ENCODE measurements at regions not wholly inside any gene's neighbourhood (a gene's known extent, or its start where the extent isn't known, plus 50 kb on each side); places are given as distances from the start of the nearest gene placed in this dataset.

GRCh38 chr20:59412875-59413284 is 112.5 kb downstream of the EDN3 start:
- no peak for DNase-seq
- intact Hi-C loops (cut with DNase I; ENCODE audit: low total_unique reads), result no loop called here
- Histone ChIP-seq H3K4me3 (no peak overlapping the region), H3K27ac (no peak overlapping the region), H3K36me3 (no peaks in the 10 kb centered on the region), H3K4me1 (no peaks in the 10 kb centered on the region), H3K27me3 (no peaks in the 10 kb centered on the region), H3K9me3 (no peaks in the 10 kb centered on the region)
- no peak for TF ChIP-seq POLR2A (IDR thresholded peaks at IDR 0.05)
- TF ChIP-seq, protein P1, sequence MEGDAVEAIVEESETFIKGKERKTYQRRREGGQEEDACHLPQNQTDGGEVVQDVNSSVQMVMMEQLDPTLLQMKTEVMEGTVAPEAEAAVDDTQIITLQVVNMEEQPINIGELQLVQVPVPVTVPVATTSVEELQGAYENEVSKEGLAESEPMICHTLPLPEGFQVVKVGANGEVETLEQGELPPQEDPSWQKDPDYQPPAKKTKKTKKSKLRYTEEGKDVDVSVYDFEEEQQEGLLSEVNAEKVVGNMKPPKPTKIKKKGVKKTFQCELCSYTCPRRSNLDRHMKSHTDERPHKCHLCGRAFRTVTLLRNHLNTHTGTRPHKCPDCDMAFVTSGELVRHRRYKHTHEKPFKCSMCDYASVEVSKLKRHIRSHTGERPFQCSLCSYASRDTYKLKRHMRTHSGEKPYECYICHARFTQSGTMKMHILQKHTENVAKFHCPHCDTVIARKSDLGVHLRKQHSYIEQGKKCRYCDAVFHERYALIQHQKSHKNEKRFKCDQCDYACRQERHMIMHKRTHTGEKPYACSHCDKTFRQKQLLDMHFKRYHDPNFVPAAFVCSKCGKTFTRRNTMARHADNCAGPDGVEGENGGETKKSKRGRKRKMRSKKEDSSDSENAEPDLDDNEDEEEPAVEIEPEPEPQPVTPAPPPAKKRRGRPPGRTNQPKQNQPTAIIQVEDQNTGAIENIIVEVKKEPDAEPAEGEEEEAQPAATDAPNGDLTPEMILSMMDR (IDR thresholded peaks at IDR 0.05), result no peak

GRCh38 chr20:59413326-59413865 is 113.0 kb downstream of the EDN3 start:
- no peak overlapping the region for H3K27ac ChIP-seq
- H3K36me3 ChIP-seq, result no peaks in the 10 kb centered on the region
- intact Hi-C loops (cut with DNase I; ENCODE audit: low total_unique reads), result no loop called here
- no peaks in the 10 kb centered on the region for H3K9me3 ChIP-seq
- no peaks in the 10 kb centered on the region for H3K27me3 ChIP-seq
- H3K4me1 ChIP-seq, result no peaks in the 10 kb centered on the region
- no peak for TF ChIP-seq POLR2A (IDR thresholded peaks at IDR 0.05)
- TF ChIP-seq, protein P1 (IDR thresholded peaks at IDR 0.05), result no peak
- no peak for DNase-seq
- no peak overlapping the region for H3K4me3 ChIP-seq

DNA sequence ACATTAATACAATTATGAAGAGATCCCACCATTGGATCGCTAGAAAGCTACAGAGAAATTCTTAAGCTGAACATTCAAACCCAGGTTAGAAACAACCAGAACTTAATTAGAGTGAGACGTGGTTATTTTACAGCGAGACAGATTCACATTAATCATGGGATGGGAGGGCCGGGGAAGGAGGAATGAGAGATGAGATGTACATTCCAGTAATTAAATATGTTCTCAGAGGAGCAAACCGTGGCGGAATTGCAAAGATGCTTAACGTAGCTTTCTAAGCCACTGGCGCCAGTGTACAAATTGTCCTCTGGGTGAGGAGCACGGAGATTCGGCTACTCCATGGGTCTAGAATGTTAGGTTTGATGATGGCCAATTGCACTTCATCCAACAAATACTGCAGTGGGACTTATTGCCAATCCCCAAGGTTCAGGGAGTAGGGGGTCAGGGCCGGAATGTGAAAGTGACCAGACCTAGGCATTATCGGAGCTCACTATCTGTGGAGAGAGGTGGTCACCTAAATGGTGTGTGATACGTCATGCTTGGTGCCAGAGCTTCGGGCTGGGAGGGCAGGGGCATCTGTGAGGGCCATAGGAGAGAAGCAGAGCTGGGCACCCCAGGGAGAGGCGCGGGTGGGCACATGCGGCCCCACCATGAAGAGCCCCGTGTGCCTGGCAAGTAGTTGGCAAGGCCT is 114.7 kb downstream of the EDN3 start:
- Histone ChIP-seq H3K4me3 (no peak overlapping the region), H3K4me1 (no peaks in the 10 kb centered on the region), H3K27ac (no peak overlapping the region), H3K27me3 (no peaks in the 10 kb centered on the region), H3K36me3 (no peaks in the 10 kb centered on the region), H3K9me3 (no peaks in the 10 kb centered on the region)
- TF ChIP-seq, protein P1 (IDR thresholded peaks at IDR 0.05), result no peak
- TF ChIP-seq POLR2A (IDR thresholded peaks at IDR 0.05), result no peak
- no peak for DNase-seq
- intact Hi-C loops (cut with DNase I; ENCODE audit: low total_unique reads), result no loop called here

GRCh38 chr20:59416916-59417315 is 116.5 kb downstream of the EDN3 start:
- no peak for DNase-seq
- Histone ChIP-seq H3K4me1 (no peaks in the 10 kb centered on the region), H3K36me3 (no peaks in the 10 kb centered on the region), H3K27me3 (no peaks in the 10 kb centered on the region), H3K4me3 (no peak overlapping the region), H3K9me3 (no peaks in the 10 kb centered on the region), H3K27ac (no peak overlapping the region)
- TF ChIP-seq, protein P1 (IDR thresholded peaks at IDR 0.05), result no peak
- no peak for TF ChIP-seq POLR2A (IDR thresholded peaks at IDR 0.05)
- intact Hi-C loops (cut with DNase I; ENCODE audit: low total_unique reads), result no loop called here

GRCh38 chr20:59421089-59421488 is 120.7 kb downstream of the EDN3 start:
- Histone ChIP-seq H3K27ac (no peak overlapping the region), H3K27me3 (no peaks in the 10 kb centered on the region), H3K4me1 (no peaks in the 10 kb centered on the region), H3K36me3 (no peaks in the 10 kb centered on the region), H3K9me3 (no peaks in the 10 kb centered on the region), H3K4me3 (no peak overlapping the region)
- DNase-seq, result no peak
- intact Hi-C loops (cut with DNase I; ENCODE audit: low total_unique reads), result no loop called here
- TF ChIP-seq, protein P1 (IDR thresholded peaks at IDR 0.05), result no peak
- no peak for TF ChIP-seq POLR2A (IDR thresholded peaks at IDR 0.05)
